ENCODE measurements at regions not wholly inside any gene's neighbourhood (a gene's known extent, or its start where the extent isn't known, plus 50 kb on each side); places are given as distances from the start of the nearest gene placed in this dataset.

DNA sequence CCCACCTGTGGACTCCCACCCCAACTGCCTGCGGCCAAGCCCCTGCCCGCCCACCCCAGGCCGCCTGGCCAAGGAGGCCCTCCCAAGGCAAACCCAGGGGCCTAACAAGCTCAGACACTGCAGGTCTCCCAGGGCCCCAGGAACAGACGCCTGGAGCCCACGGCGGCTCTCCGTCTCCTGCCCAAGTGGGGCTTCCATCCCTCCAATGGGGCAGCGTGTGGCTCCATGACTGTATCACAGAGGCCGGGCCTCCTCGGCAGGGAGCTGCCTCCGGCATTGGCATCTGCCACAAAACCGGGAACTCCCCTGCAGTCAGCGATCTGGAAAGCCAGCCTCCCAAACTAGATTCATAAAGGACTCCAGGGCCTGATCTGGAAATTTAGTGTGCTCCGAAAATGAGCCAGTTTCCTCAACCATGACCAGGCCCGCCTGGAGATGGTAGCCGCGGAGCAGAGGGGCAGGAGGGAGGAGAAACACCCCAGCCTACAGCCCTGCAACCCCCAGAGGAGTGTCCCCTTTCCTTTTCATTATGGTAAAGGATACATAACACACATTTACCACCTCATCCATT is 148.3 kb upstream of the IQSEC1 start:
- DNase-seq (ENCODE audit: low read depth) = no peak
- TF ChIP-seq, protein P1, sequence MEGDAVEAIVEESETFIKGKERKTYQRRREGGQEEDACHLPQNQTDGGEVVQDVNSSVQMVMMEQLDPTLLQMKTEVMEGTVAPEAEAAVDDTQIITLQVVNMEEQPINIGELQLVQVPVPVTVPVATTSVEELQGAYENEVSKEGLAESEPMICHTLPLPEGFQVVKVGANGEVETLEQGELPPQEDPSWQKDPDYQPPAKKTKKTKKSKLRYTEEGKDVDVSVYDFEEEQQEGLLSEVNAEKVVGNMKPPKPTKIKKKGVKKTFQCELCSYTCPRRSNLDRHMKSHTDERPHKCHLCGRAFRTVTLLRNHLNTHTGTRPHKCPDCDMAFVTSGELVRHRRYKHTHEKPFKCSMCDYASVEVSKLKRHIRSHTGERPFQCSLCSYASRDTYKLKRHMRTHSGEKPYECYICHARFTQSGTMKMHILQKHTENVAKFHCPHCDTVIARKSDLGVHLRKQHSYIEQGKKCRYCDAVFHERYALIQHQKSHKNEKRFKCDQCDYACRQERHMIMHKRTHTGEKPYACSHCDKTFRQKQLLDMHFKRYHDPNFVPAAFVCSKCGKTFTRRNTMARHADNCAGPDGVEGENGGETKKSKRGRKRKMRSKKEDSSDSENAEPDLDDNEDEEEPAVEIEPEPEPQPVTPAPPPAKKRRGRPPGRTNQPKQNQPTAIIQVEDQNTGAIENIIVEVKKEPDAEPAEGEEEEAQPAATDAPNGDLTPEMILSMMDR (IDR thresholded peaks at IDR 0.05; ENCODE audit: insufficient read depth, low read length, poor library complexity, severe bottlenecking) = no peak
- H3K4me3 ChIP-seq (ENCODE audit: low read depth, low read length) = no peak overlapping the region
- no peaks in the 10 kb centered on the region for H3K27me3 ChIP-seq (ENCODE audit: control insufficient read depth, insufficient read depth, low read length)
- no peaks in the 10 kb centered on the region for H3K36me3 ChIP-seq (ENCODE audit: control insufficient read depth, insufficient read depth, low read length)

DNA sequence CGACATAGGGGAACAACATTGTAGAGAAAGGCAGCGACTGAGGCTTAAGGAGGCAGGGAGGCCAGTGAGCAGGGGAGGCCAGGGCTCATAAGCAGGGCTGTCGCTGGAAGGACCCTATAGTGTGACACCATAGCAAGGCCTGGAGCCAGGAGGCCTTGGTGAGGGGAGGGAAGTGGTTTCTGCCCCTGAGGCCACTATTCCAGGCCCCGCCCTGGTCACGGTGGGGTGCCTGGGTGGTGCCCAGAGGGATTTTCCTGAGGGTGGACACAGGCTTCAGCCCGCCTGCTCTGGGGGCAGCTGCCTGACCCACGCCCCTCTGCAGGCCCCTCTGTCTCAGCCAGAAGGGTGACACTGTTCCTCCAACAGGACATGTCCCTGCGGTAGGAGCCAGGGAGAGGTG is 147.8 kb upstream of the IQSEC1 start:
- no peak for DNase-seq (ENCODE audit: low read depth)
- TF ChIP-seq, protein P1 (IDR thresholded peaks at IDR 0.05; ENCODE audit: insufficient read depth, low read length, poor library complexity, severe bottlenecking) = no peak
- Histone ChIP-seq H3K36me3 (ENCODE audit: control insufficient read depth, insufficient read depth, low read length) (no peaks in the 10 kb centered on the region), H3K27me3 (ENCODE audit: control insufficient read depth, insufficient read depth, low read length) (no peaks in the 10 kb centered on the region), H3K4me3 (ENCODE audit: low read depth, low read length) (no peak overlapping the region)

DNA sequence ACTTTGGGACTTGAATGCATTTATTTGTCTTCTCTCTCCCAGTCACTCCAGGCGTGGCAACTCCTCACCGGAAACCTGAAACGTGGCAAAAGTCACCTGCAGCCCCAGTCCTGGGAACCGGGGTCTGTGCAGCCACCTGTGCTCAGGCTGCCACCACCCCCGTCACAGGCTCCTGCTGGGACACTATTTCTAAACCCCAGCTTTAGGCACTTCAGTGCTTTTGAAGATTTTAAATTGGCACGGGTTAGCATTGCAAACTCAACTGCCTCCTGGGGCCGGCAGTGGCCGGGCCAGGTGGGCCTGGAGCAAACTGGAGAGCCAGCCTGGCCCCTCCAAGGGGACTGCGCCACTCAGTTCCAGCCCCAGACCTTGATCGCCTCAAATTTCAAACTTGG is 146.7 kb upstream of the IQSEC1 start:
- Histone ChIP-seq H3K36me3 (ENCODE audit: control insufficient read depth, insufficient read depth, low read length) (no peaks in the 10 kb centered on the region), H3K27me3 (ENCODE audit: control insufficient read depth, insufficient read depth, low read length) (no peaks in the 10 kb centered on the region), H3K4me3 (ENCODE audit: low read depth, low read length) (no peak overlapping the region)
- TF ChIP-seq, protein P1 (IDR thresholded peaks at IDR 0.05; ENCODE audit: insufficient read depth, low read length, poor library complexity, severe bottlenecking) = no peak
- DNase-seq (ENCODE audit: low read depth) = no peak

DNA sequence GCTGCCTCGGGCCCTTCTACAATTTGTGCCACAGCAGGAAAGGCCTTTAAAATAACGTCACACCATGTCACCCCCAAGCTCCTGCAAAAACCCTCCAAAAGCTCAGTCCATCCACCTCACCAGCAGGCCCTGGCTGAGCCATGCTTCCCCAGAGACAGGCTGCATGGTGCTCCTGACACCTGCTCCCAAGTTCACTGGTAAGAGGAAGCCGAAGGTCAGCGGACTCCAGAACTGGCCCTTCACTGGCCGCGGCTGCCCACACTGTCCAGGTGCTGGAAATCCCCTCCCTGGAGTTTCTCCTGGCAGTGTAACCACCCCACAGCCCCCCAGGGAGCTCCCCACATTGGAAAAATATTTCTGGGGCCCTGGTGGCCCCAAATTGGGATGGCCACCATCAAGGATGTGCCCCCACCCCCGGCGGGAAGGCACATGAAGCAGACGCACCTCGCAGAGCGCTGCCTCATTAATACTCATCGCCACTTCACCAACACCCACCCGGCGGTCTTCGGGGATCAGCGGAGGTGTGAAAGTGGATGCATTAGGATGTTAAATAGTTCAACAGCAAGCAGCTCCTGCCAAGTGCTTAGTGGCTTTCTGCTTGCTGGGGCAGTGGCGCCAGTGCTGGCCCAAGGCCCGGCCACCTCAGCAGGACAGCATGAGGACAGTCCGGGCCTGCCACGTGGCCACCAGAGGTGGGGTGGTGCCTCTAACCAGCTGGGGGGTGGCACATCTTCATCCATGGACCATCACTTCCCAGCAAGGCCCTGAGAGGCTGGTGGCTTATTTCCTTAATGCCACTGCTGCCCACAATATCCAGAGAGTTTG is 146.1 kb upstream of the IQSEC1 start:
- TF ChIP-seq, protein P1 (IDR thresholded peaks at IDR 0.05; ENCODE audit: insufficient read depth, low read length, poor library complexity, severe bottlenecking) = no peak
- Histone ChIP-seq H3K27me3 (ENCODE audit: control insufficient read depth, insufficient read depth, low read length) (no peaks in the 10 kb centered on the region), H3K36me3 (ENCODE audit: control insufficient read depth, insufficient read depth, low read length) (no peaks in the 10 kb centered on the region), H3K4me3 (ENCODE audit: low read depth, low read length) (no peak overlapping the region)
- no peak for DNase-seq (ENCODE audit: low read depth)

DNA sequence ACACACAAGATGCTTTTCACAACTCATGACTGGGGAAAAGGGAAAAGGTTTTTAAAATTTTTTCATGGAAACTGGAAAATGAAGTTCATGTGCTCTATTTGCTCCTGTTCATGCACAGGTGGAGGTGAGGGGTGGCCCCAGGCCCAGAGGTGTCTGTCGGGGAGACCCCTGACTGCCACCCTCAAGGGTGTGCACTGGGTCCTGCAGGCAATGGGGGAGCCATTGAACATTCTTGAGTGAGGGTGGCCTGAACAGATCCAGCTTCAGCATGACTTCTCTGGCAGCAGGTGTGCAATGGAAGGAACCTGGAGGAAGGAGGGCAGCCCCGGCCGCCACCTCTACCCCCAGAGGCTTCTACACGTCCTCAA is 145.3 kb upstream of the IQSEC1 start:
- Histone ChIP-seq H3K27me3 (ENCODE audit: control insufficient read depth, insufficient read depth, low read length) (no peaks in the 10 kb centered on the region), H3K4me3 (ENCODE audit: low read depth, low read length) (no peak overlapping the region), H3K36me3 (ENCODE audit: control insufficient read depth, insufficient read depth, low read length) (no peaks in the 10 kb centered on the region)
- TF ChIP-seq, protein P1 (IDR thresholded peaks at IDR 0.05; ENCODE audit: insufficient read depth, low read length, poor library complexity, severe bottlenecking) = no peak
- no peak for DNase-seq (ENCODE audit: low read depth)
